ENCODE measurements at regions not wholly inside any gene's neighbourhood (a gene's known extent, or its start where the extent isn't known, plus 50 kb on each side); places are given as distances from the start of the nearest gene placed in this dataset.
"Not testable (repeated sequence)": the region's sequence is repeated elsewhere in the genome, so short reads cannot be mapped to it uniquely, and the experiment has no call there.

DNA sequence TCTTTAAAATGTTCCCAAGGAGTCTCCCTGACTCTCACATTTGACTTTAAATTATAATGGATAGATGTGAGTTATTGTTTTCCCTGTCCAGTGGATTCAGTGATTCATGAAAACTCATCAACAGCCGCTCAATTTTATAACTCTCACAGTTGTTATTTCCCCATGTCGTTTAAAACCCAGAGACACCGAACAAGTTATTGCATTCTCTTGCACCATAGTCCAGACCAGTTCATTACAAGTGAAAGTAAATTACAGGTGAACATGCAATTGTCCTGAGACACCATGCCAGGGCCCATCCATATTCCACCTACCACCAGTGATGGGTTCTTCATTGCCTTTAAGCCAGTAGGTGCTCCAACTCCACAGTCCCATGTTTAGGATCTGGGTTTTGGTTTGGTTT lies 85.7 kb upstream of the CMKLR1 start:
- 80 to 94% methylated on average over 3 of the region's 3 CpGs for WGBS, 2 experiments
- no peaks in the 10 kb centered on the region for H3K36me3 ChIP-seq (ENCODE audit: control insufficient read depth, insufficient read depth, low read length)

DNA sequence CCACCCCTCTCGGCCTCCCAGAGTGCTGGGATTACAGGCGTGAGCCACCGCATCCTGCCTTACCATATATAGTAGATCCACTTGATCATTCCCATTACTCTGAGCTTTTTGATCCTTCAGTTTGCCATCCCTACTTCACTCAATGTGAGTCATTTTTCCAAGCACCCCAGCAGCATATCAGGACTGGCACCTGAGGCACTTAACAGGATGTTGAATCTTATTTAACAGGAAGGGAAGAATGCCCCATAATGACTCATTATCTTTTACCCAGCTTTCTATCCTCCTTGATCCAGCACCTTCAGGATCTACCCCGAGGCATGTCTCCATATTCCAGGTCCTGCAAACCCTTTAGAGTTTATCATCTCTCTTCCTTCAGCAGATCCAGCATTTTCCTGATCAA lies 84.9 kb upstream of the CMKLR1 start:
- Histone ChIP-seq H3K27me3 (ENCODE audit: control insufficient read depth, insufficient read depth, low read length, poor library complexity, severe bottlenecking) (no peaks in the 10 kb centered on the region), H3K36me3 (ENCODE audit: control insufficient read depth, insufficient read depth, low read length) (no peaks in the 10 kb centered on the region), H3K4me1 (ENCODE audit: control insufficient read depth, insufficient read depth, low read length) (peaks cover 9% of the 10 kb centered on the region), H3K27ac (ENCODE audit: insufficient read depth, low read depth, low read length, poor library complexity, severe bottlenecking) (no peak overlapping the region), H3K4me3 (ENCODE audit: insufficient read depth, low read depth, low read length) (no peak overlapping the region), H3K9me3 (ENCODE audit: control insufficient read depth, low read length) (no peaks in the 10 kb centered on the region)
- 79 to 85% methylated on average over 4 of the region's 4 CpGs for WGBS, 2 experiments

More for the DNA sequence above, 85.7 kb upstream of the CMKLR1 start:
- H3K27me3 ChIP-seq (ENCODE audit: control insufficient read depth, insufficient read depth, low read length, poor library complexity, severe bottlenecking) = no peaks in the 10 kb centered on the region
- no peak overlapping the region for H3K4me3 ChIP-seq (ENCODE audit: insufficient read depth, low read depth, low read length)
- H3K27ac ChIP-seq (ENCODE audit: insufficient read depth, low read depth, low read length, poor library complexity, severe bottlenecking) = no peak overlapping the region
- H3K4me1 ChIP-seq (ENCODE audit: control insufficient read depth, insufficient read depth, low read length) = peaks cover 9% of the 10 kb centered on the region
- no peaks in the 10 kb centered on the region for H3K9me3 ChIP-seq (ENCODE audit: control insufficient read depth, low read length)

DNA sequence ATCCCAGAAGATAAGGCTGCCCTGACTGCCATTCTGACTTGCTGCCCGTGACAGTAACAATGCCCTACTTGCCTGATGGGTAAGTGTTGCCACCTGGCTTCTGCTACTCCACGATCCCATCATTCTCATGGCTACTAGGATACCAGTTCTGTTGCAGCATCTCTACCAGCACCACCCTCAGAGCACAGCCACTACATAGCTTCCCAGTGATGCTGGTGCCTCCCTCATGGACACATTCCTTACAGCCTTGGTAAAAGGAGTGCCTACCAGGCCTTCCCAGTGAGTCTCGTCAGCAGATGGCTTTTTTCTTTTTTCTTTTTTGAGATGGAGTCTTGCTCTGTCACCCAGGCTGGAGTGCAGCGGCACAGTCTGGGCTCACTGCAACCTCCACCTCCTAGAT lies 84.4 kb upstream of the CMKLR1 start:
- WGBS, 2 experiments = 91 to 92% methylated on average over 4 of the region's 4 CpGs
- no peak overlapping the region for H3K27ac ChIP-seq (ENCODE audit: insufficient read depth, low read depth, low read length, poor library complexity, severe bottlenecking)

DNA sequence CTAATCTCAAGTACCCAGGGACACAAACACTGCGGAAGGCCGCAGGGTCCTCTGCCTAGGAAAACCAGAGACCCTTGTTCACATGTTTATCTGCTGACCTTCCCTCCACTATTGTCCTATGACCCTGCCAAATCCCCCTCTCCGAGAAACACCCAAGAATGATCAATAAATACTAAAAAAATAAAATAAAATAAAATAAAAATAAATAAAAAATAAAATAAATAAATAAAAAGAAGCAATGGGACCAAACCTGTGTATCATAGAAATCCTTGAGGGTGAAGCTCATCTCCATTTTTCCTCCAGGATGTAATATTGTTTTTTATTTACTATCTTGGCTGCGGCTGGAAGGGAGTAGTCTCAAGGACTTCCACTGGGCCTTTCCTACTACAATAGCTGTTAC lies 82.0 kb upstream of the CMKLR1 start:
- not testable (repeated sequence) for H3K4me1 ChIP-seq (ENCODE audit: control insufficient read depth, insufficient read depth, low read length); H3K9me3 ChIP-seq (ENCODE audit: control insufficient read depth, low read length); H3K36me3 ChIP-seq (ENCODE audit: control insufficient read depth, insufficient read depth, low read length); H3K27me3 ChIP-seq (ENCODE audit: control insufficient read depth, insufficient read depth, low read length, poor library complexity, severe bottlenecking); H3K4me3 ChIP-seq (ENCODE audit: insufficient read depth, low read depth, low read length); H3K27ac ChIP-seq (ENCODE audit: insufficient read depth, low read depth, low read length, poor library complexity, severe bottlenecking)
- WGBS, 2 experiments = 83 to 91% methylated on average over 1 of the region's 4 CpGs

More for the DNA sequence above, 84.4 kb upstream of the CMKLR1 start:
- H3K4me3 ChIP-seq (ENCODE audit: insufficient read depth, low read depth, low read length) = no peak overlapping the region
- no peaks in the 10 kb centered on the region for H3K9me3 ChIP-seq (ENCODE audit: control insufficient read depth, low read length)
- no peaks in the 10 kb centered on the region for H3K36me3 ChIP-seq (ENCODE audit: control insufficient read depth, insufficient read depth, low read length)
- no peaks in the 10 kb centered on the region for H3K27me3 ChIP-seq (ENCODE audit: control insufficient read depth, insufficient read depth, low read length, poor library complexity, severe bottlenecking)
- peaks cover 9% of the 10 kb centered on the region for H3K4me1 ChIP-seq (ENCODE audit: control insufficient read depth, insufficient read depth, low read length)

DNA sequence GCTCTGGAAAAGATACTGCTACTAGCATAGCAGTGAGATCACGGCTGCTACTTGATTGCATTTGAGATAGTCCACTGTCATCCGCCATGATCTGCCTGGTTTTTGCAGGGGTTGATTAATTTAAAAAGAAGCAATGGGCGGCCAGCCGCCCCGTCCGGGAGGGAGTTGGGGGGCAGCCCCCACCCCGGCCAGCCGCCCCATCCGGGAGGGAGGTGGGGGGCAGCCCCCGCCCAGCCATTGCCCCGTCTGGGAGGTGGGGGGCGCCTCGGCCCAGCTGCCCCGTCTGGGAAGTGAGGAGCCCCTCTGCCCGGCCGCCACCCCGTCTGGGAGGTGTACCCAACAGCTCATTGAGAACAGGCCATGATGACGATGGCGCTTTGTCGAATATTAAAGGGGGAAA lies 81.3 kb upstream of the CMKLR1 start:
- H3K9me3 ChIP-seq (ENCODE audit: control insufficient read depth, low read length); H3K36me3 ChIP-seq (ENCODE audit: control insufficient read depth, insufficient read depth, low read length); H3K4me3 ChIP-seq (ENCODE audit: insufficient read depth, low read depth, low read length); H3K4me1 ChIP-seq (ENCODE audit: control insufficient read depth, insufficient read depth, low read length); H3K27me3 ChIP-seq (ENCODE audit: control insufficient read depth, insufficient read depth, low read length, poor library complexity, severe bottlenecking); H3K27ac ChIP-seq (ENCODE audit: insufficient read depth, low read depth, low read length, poor library complexity, severe bottlenecking): not testable (repeated sequence)
- WGBS, 2 experiments = 95 to 96% methylated on average over 20 of the region's 20 CpGs

DNA sequence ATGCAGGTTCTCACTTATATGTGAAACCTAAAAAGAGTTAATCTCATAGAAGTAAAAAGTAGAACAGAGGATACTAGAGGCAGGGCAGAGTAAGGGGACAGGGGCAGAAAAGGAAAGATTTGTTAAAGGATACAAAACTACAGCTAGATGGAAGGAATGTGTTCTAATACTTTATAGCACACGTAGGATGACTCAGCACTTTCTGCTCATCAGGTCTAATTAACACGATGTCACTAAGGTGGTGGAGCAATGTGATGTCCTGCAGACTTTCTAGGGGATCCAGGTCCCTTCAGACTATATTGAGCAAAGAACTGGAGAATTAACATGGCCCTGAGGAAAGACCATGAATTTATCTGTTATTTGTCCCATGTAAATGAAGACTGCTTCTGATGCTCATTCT lies 80.8 kb upstream of the CMKLR1 start:
- Histone ChIP-seq H3K36me3 (ENCODE audit: control insufficient read depth, insufficient read depth, low read length) (no peaks in the 10 kb centered on the region), H3K4me3 (ENCODE audit: insufficient read depth, low read depth, low read length) (no peak overlapping the region), H3K9me3 (ENCODE audit: control insufficient read depth, low read length) (no peaks in the 10 kb centered on the region), H3K4me1 (ENCODE audit: control insufficient read depth, insufficient read depth, low read length) (peaks cover under 1% of the 10 kb centered on the region), H3K27ac (ENCODE audit: insufficient read depth, low read depth, low read length, poor library complexity, severe bottlenecking) (no peak overlapping the region), H3K27me3 (ENCODE audit: control insufficient read depth, insufficient read depth, low read length, poor library complexity, severe bottlenecking) (no peaks in the 10 kb centered on the region)
- WGBS, 2 experiments = 95 to 96% methylated on average over 2 of the region's 2 CpGs

DNA sequence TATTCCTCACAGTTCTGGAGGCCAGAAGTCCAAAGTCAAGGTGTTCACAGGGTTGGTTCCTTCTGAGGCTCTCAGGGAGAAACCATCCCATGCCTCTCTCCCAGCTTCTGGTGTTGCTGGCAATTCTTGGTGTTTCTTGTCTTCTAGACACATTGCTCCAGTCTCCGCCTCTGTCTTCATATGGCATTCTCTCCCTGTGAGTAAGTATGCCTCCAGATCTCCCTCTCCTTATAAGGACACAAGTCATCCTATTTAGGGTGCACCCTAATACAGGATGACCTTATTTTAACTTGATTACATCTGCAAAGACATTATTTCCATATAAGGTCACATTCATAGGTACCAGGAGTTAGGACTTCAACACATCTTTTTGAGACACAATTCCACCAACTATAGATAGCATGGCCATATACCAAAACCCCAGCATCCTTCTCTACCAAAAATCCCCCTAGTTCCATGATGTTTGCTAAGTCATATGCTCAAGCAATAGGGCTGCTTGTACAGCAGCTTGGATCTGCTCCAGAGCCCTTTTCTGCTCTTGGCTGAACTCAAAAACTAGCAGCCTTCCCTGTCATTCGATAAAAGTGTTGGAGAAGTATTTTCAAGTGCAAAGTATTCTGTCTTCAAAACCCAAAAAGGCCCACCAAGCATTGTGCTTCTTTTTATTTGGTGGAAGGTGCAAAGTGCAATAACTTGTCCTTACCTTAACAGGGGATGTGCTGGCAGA lies 79.2 kb upstream of the CMKLR1 start:
- no peaks in the 10 kb centered on the region for H3K36me3 ChIP-seq (ENCODE audit: control insufficient read depth, insufficient read depth, low read length)
- no peak overlapping the region for H3K27ac ChIP-seq (ENCODE audit: insufficient read depth, low read depth, low read length, poor library complexity, severe bottlenecking)
- H3K9me3 ChIP-seq (ENCODE audit: control insufficient read depth, low read length) = no peaks in the 10 kb centered on the region
- WGBS, 2 experiments = 95 to 97% methylated on average over 2 of the region's 2 CpGs
- no peaks in the 10 kb centered on the region for H3K4me1 ChIP-seq (ENCODE audit: control insufficient read depth, insufficient read depth, low read length)
- no peaks in the 10 kb centered on the region for H3K27me3 ChIP-seq (ENCODE audit: control insufficient read depth, insufficient read depth, low read length, poor library complexity, severe bottlenecking)
- H3K4me3 ChIP-seq (ENCODE audit: insufficient read depth, low read depth, low read length) = no peak overlapping the region

DNA sequence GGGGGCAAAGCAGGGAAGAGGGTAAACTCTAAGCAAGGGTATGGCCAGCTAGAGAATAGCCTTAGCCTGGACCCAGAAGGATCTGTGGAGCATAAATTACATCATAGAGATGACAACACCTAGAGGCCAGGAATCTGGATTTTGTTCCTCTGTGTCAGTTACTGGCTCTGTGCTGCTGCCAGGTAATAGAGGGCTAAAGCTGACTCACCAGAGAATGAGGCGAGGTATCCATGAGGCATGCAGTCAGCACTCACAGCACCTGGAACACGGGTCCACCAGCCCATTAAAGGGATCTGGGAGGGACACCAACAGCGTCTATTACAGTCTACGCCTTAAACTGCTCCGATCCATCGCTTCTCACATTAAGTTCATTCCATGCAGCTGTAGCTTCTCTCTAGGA lies 74.9 kb upstream of the CMKLR1 start:
- H3K4me1 ChIP-seq (ENCODE audit: control insufficient read depth, insufficient read depth, low read length) = peaks cover 19% of the 10 kb centered on the region
- H3K9me3 ChIP-seq (ENCODE audit: control insufficient read depth, low read length) = no peaks in the 10 kb centered on the region
- 90 to 91% methylated on average over 6 of the region's 6 CpGs for WGBS, 2 experiments
- no peak overlapping the region for H3K27ac ChIP-seq (ENCODE audit: insufficient read depth, low read depth, low read length, poor library complexity, severe bottlenecking)
- H3K4me3 ChIP-seq (ENCODE audit: insufficient read depth, low read depth, low read length) = no peak overlapping the region
- H3K36me3 ChIP-seq (ENCODE audit: control insufficient read depth, insufficient read depth, low read length) = no peaks in the 10 kb centered on the region
- no peaks in the 10 kb centered on the region for H3K27me3 ChIP-seq (ENCODE audit: control insufficient read depth, insufficient read depth, low read length, poor library complexity, severe bottlenecking)

DNA sequence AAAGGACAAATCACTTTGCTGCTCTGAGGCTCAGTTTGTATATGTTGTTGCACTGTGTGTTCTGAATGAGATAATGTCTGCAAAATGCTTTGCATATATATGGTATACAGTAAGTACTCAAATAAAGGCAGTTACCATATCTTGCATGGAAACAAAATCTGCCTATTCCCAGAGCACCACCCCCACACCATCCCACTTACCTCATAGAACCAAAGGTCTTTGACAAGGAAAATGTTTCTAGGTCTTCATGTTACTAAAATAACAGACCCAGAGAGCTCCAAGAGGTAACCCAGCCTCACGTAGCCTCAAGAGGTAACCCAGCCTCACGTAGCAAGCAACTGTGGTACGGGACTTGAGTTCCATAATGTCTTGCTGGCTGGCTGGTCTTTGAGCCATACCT lies 71.6 kb upstream of the CMKLR1 start:
- no peak overlapping the region for H3K27ac ChIP-seq (ENCODE audit: insufficient read depth, low read depth, low read length, poor library complexity, severe bottlenecking)
- no peak overlapping the region for H3K4me3 ChIP-seq (ENCODE audit: insufficient read depth, low read depth, low read length)
- no peaks in the 10 kb centered on the region for H3K36me3 ChIP-seq (ENCODE audit: control insufficient read depth, insufficient read depth, low read length)
- WGBS, 2 experiments = 89 to 90% methylated on average over 3 of the region's 3 CpGs
- no peaks in the 10 kb centered on the region for H3K9me3 ChIP-seq (ENCODE audit: control insufficient read depth, low read length)
- no peaks in the 10 kb centered on the region for H3K27me3 ChIP-seq (ENCODE audit: control insufficient read depth, insufficient read depth, low read length, poor library complexity, severe bottlenecking)
- H3K4me1 ChIP-seq (ENCODE audit: control insufficient read depth, insufficient read depth, low read length) = peaks cover 19% of the 10 kb centered on the region

DNA sequence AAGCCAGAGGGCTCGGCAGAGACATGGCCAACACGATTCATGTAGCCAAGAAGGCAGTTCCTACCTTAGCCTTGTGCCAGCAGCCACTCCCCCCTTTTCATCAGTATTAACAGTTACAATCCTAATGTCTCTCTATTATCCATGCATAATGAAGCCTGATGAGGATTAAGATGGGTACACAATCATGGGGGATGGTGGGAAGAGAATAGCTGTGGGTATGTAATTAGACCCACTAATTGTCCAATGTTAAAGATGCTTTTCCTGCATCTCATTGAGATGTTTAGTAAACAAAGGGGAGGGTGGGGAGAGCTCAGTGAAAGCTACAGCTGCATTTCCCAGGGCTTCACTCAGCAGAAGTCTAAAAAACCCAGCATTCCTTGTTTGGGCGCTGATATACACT lies 70.4 kb upstream of the CMKLR1 start:
- WGBS, 2 experiments = 73 to 78% methylated on average over 3 of the region's 3 CpGs
- Histone ChIP-seq H3K27me3 (ENCODE audit: control insufficient read depth, insufficient read depth, low read length, poor library complexity, severe bottlenecking) (no peaks in the 10 kb centered on the region), H3K9me3 (ENCODE audit: control insufficient read depth, low read length) (no peaks in the 10 kb centered on the region), H3K36me3 (ENCODE audit: control insufficient read depth, insufficient read depth, low read length) (no peaks in the 10 kb centered on the region), H3K4me3 (ENCODE audit: insufficient read depth, low read depth, low read length) (no peak overlapping the region), H3K27ac (ENCODE audit: insufficient read depth, low read depth, low read length, poor library complexity, severe bottlenecking) (no peak overlapping the region), H3K4me1 (ENCODE audit: control insufficient read depth, insufficient read depth, low read length) (peaks cover 19% of the 10 kb centered on the region)

DNA sequence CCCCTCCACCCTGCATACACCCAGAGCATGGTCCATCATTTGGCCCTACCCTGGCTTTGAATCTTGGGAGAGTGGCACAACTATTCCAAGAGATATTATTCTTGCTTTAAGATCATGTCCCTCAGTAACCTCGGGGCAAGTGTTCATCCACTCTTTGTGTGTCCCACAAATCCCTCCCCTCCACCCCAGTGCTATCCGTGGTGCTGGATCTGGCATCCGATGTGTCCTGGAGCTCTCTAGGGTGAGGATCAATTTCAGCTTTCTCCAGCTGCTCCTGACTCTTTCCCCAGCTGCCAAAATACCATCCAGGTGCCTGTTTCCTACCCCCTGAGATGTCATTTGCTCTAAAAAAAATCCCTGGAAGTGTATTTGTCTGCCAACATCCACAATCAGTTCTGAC lies 64.8 kb upstream of the CMKLR1 start:
- Histone ChIP-seq H3K4me1 (ENCODE audit: control insufficient read depth, insufficient read depth, low read length) (no peaks in the 10 kb centered on the region), H3K9me3 (ENCODE audit: control insufficient read depth, low read length) (no peaks in the 10 kb centered on the region), H3K4me3 (ENCODE audit: insufficient read depth, low read depth, low read length) (no peak overlapping the region), H3K27ac (ENCODE audit: insufficient read depth, low read depth, low read length, poor library complexity, severe bottlenecking) (no peak overlapping the region), H3K27me3 (ENCODE audit: control insufficient read depth, insufficient read depth, low read length, poor library complexity, severe bottlenecking) (no peaks in the 10 kb centered on the region), H3K36me3 (ENCODE audit: control insufficient read depth, insufficient read depth, low read length) (no peaks in the 10 kb centered on the region)
- WGBS, 2 experiments = 45 to 59% methylated on average over 3 of the region's 3 CpGs

Data from ectodermal cell (in vitro differentiated cells).